MM.1S (cell line): ENCODE measurements at regions not wholly inside any gene's neighbourhood (a gene's known extent, or its start where the extent isn't known, plus 50 kb on each side); places are given as distances from the start of the nearest gene placed in this dataset.

ENCODE experiments used
- DNase-seq: peaks from one replicate; pipeline ENCODE4 v3.0.0-alpha.2; 2015
- H2AFZ ChIP-seq: fragments of 300-600 bp; sonication (generic); 2 replicates; pipeline ENCODE4 v1.6.0; 2016; ENCODE audit warnings: antibody characterized with exemption, low read length
- H3F3A ChIP-seq: fragments of 300-600 bp; sonication (generic); 2 replicates; pipeline ENCODE4 v1.6.1; 2016; ENCODE audit warnings: mild to moderate bottlenecking, antibody characterized with exemption, low read length, moderate library complexity, mixed read lengths; ENCODE audit not compliant: insufficient read depth
- H3K27ac ChIP-seq: fragments of 300-600 bp; sonication (generic); 2 replicates; pipeline ENCODE4 v1.5.1; 2016; ENCODE audit warnings: mild to moderate bottlenecking, low read length
- H3K27me3 ChIP-seq: fragments of 300-600 bp; sonication (generic); replicated peaks from 2 replicates; pipeline ENCODE4 v1.6.0; 2016; ENCODE audit warnings: low read length; ENCODE audit not compliant: insufficient read depth
- H3K36me3 ChIP-seq: fragments of 300-600 bp; sonication (generic); replicated peaks from 2 replicates; pipeline ENCODE4 v1.6.1; 2016; ENCODE audit warnings: mild to moderate bottlenecking, low read length, mixed read lengths; ENCODE audit not compliant: insufficient read depth
- H3K4me1 ChIP-seq: fragments of 300-600 bp; sonication (generic); 2 replicates; pipeline ENCODE4 v1.6.1; 2016; ENCODE audit warnings: low read length, mixed read lengths
- H3K4me2 ChIP-seq: fragments of 300-600 bp; sonication (generic); 2 replicates; pipeline ENCODE4 v1.6.0; 2016; ENCODE audit warnings: low read depth, low read length
- H3K4me3 ChIP-seq: fragments of 300-600 bp; sonication (generic); 2 replicates; pipeline ENCODE4 v1.5.1; 2016; ENCODE audit warnings: low read length, mixed read lengths
- H3K79me2 ChIP-seq: fragments of 300-600 bp; sonication (generic); 2 replicates; pipeline ENCODE4 v1.6.1; 2016; ENCODE audit warnings: mixed run types, low read length, mixed read lengths
- H3K9ac ChIP-seq: fragments of 300-600 bp; sonication (generic); 2 replicates; pipeline ENCODE4 v1.6.1; 2016; ENCODE audit warnings: low read length, mixed read lengths
- H3K9me2 ChIP-seq: fragments of 300-600 bp; sonication (generic); replicated peaks from 2 replicates; pipeline ENCODE4 v1.6.1; 2016; ENCODE audit warnings: mild to moderate bottlenecking, low read length, mixed read lengths; ENCODE audit not compliant: insufficient read depth
- H3K9me3 ChIP-seq: fragments of 300-600 bp; sonication (generic); replicated peaks from 2 replicates; pipeline ENCODE4 v1.6.1; 2016; ENCODE audit warnings: mild to moderate bottlenecking, low read length, mixed read lengths; ENCODE audit not compliant: insufficient read depth
- H4K20me1 ChIP-seq: fragments of 300-600 bp; sonication (generic); 2 replicates; pipeline ENCODE4 v1.6.1; 2016; ENCODE audit warnings: mild to moderate bottlenecking, low read length, moderate library complexity, mixed read lengths; ENCODE audit not compliant: insufficient read depth
- CTCF ChIP-seq: fragments of 300-600 bp; sonication (generic); IDR thresholded peaks from 2 replicates; pipeline ENCODE4 v1.5.1; 2016; ENCODE audit warnings: antibody characterized with exemption, low read length, mixed read lengths
- EZH2 ChIP-seq: fragments of 300-600 bp; sonication (generic); optimal IDR thresholded peaks from 2 replicates; pipeline ENCODE3; 2017; ENCODE audit warnings: low read depth, mild to moderate bottlenecking, antibody characterized with exemption, low read length, mixed read lengths
- EZH2phosphoT487 ChIP-seq: fragments of 300-600 bp; sonication (generic); IDR thresholded peaks from 2 replicates; pipeline ENCODE4 v1.6.1; 2018; ENCODE audit warnings: antibody characterized with exemption, low read length

GRCh38 chr10:107542016-107542415 is 377.5 kb upstream of the SORCS1 start:
- H3K4me3 ChIP-seq, result no peak overlapping the region
- H3K4me1 ChIP-seq, result no peaks in the 10 kb centered on the region
- H2AFZ ChIP-seq, result no peak overlapping the region
- no peak for DNase-seq
- H3K27ac ChIP-seq, result no peak overlapping the region
- no peaks in the 10 kb centered on the region for H3F3A ChIP-seq
- H3K9me3 ChIP-seq, result no peaks in the 10 kb centered on the region
- H3K4me2 ChIP-seq, result no peak overlapping the region
- no peak overlapping the region for H3K9ac ChIP-seq
- no peaks in the 10 kb centered on the region for H3K27me3 ChIP-seq
- H3K9me2 ChIP-seq, result no peaks in the 10 kb centered on the region
- no peaks in the 10 kb centered on the region for H3K79me2 ChIP-seq
- no peaks in the 10 kb centered on the region for H3K36me3 ChIP-seq
- TF ChIP-seq CTCF, result no peak
- no peak for TF ChIP-seq EZH2phosphoT487
- TF ChIP-seq EZH2, result no peak
- no peaks in the 10 kb centered on the region for H4K20me1 ChIP-seq

GRCh38 chr10:107540981-107541380 is 376.5 kb upstream of the SORCS1 start:
- no peaks in the 10 kb centered on the region for H3K9me3 ChIP-seq
- no peaks in the 10 kb centered on the region for H3K4me1 ChIP-seq
- no peaks in the 10 kb centered on the region for H3F3A ChIP-seq
- H3K9ac ChIP-seq, result no peak overlapping the region
- H2AFZ ChIP-seq, result no peak overlapping the region
- H3K4me3 ChIP-seq, result no peak overlapping the region
- DNase-seq, result no peak
- no peaks in the 10 kb centered on the region for H3K27me3 ChIP-seq
- H3K9me2 ChIP-seq, result no peaks in the 10 kb centered on the region
- H3K27ac ChIP-seq, result no peak overlapping the region
- H3K4me2 ChIP-seq, result no peak overlapping the region
- TF ChIP-seq EZH2phosphoT487 (no peak), CTCF (no peak), EZH2 (no peak)
- H3K79me2 ChIP-seq, result no peaks in the 10 kb centered on the region
- H3K36me3 ChIP-seq, result no peaks in the 10 kb centered on the region
- H4K20me1 ChIP-seq, result no peaks in the 10 kb centered on the region

GRCh38 chr10:107529350-107529749 is 364.8 kb upstream of the SORCS1 start:
- no peaks in the 10 kb centered on the region for H3K36me3 ChIP-seq
- no peak overlapping the region for H3K4me2 ChIP-seq
- no peaks in the 10 kb centered on the region for H3K9me3 ChIP-seq
- H2AFZ ChIP-seq, result no peak overlapping the region
- no peak overlapping the region for H3K9ac ChIP-seq
- no peak for TF ChIP-seq CTCF
- no peak for TF ChIP-seq EZH2phosphoT487
- no peak overlapping the region for H3K27ac ChIP-seq
- H3K79me2 ChIP-seq, result no peaks in the 10 kb centered on the region
- no peak for DNase-seq
- H3K9me2 ChIP-seq, result no peaks in the 10 kb centered on the region
- H3K4me1 ChIP-seq, result no peaks in the 10 kb centered on the region
- H3K27me3 ChIP-seq, result no peaks in the 10 kb centered on the region
- no peaks in the 10 kb centered on the region for H4K20me1 ChIP-seq
- no peak overlapping the region for H3K4me3 ChIP-seq
- H3F3A ChIP-seq, result no peaks in the 10 kb centered on the region

- no peaks in the 10 kb centered on the region for H3K79me2 ChIP-seq
- no peaks in the 10 kb centered on the region for H3K27me3 ChIP-seq
- no peaks in the 10 kb centered on the region for H3K36me3 ChIP-seq
- H3K4me1 ChIP-seq, result no peaks in the 10 kb centered on the region
- no peaks in the 10 kb centered on the region for H3K9me3 ChIP-seq
- DNase-seq, result no peak
- no peaks in the 10 kb centered on the region for H4K20me1 ChIP-seq
- H3K9me2 ChIP-seq, result no peaks in the 10 kb centered on the region
- TF ChIP-seq EZH2, result no peak
- TF ChIP-seq EZH2phosphoT487, result no peak
- TF ChIP-seq CTCF, result no peak
- no peaks in the 10 kb centered on the region for H3F3A ChIP-seq
- H3K4me3 ChIP-seq, result no peak overlapping the region
- H3K4me2 ChIP-seq, result no peak overlapping the region
- no peak overlapping the region for H3K9ac ChIP-seq
- no peak overlapping the region for H3K27ac ChIP-seq
- H2AFZ ChIP-seq, result no peak overlapping the region
Observed at GRCh38 chr10:107520348-107520747, 355.8 kb upstream of the SORCS1 start.
